ENCODE measurements at regions not wholly inside any gene's neighbourhood (a gene's known extent, or its start where the extent isn't known, plus 50 kb on each side); places are given as distances from the start of the nearest gene placed in this dataset.
A peak's percentile ranks its signal among the peaks of the same experiment; 100 is the strongest.

DNA sequence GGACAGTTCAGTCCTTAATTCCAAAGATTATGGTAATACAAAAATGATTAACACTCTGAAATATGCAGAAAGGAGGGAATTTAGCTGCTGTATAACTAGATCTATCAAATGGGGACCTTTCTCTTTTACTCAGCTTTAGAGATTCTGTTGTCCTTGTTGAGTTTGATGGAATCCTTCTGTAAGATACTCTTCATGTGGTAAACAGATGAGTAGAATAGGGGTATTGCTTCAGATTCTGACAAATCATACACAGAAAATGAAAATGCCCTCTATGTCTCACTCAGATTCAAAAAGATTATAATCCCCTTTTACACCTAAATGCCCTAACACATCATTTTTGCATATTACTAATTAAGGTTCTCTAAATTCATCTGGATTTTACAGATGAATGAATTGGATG, 50.7 kb downstream of the ARHGAP35 start:
- in situ Hi-C loops (cut with HindIII; ENCODE audit: low pct_unique_long_range_greater_than_20kb, low sequenced_read_pairs), result no loop called here
- DNase-seq (ENCODE audit: low read depth in 1 of 2, low spot score in 1 of 2), result no peak
- TF ChIP-seq JUND (IDR thresholded peaks at IDR 0.05; ENCODE audit: low read depth), result no peak

DNA sequence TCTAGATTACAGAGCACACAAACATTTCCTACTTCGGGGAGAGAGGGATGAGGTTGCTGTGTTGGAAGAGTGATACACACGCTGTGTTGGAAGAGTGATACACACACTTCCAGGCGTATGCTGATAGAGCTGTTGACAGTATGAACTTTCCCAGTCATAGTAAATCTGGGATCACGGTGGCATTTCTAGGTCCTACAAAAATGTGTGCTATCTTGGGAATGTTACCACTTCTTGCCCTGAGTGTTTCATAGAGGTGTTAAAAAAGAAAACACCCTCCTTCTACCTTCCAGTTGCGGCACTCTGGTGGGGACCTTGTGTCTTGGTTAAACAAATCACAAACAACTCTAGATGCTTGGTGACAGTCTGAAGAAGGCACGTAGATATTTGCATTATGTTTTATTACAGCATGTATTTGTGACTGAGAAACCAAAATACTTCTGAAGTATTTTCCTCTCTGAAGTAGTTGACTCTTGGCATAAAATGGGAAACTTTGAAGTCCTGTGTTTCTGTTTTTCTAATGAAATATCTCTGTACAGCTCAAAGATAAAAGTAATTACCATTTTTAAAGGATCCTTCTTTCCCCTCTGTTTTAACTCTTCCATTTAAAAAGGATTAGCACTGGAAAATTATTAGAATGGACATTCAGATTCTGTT, 52.5 kb downstream of the ARHGAP35 start:
- no peak for TF ChIP-seq JUND (IDR thresholded peaks at IDR 0.05; ENCODE audit: low read depth)
- in situ Hi-C loops (cut with HindIII; ENCODE audit: low pct_unique_long_range_greater_than_20kb, low sequenced_read_pairs), result no loop called here

DNA sequence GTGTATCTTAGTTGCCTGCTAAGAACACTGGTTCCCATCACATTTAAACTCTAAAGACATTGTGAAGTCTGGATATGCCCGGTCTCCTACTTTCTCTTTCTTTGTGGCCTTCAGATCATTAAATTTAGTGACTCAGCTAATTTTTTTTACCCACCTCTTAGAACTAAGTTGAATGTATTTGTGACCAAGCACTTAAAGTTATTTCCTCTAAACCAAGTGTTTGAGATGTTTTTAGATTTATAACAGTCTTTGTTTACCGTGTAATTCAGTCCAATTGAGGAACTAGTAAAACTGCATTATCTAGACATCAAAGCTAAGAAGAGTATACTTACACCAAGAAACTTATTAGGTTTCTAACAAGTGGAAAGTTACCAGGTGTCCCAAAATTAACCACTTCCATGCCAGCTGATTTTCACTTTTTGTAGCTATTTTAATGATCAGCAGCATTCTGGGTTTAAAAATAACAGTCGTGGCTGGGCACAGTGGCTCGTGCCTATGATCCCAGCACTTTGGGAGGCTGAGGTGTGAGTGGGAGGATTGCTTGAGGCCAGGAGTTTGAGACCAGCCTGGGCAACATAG, 53.1 kb downstream of the ARHGAP35 start:
- in situ Hi-C loops (cut with HindIII; ENCODE audit: low pct_unique_long_range_greater_than_20kb, low sequenced_read_pairs), result no loop called here
- peak in 1 of 2 experiments; percentile 60 for DNase-seq (ENCODE audit: low read depth in 1 of 2, low spot score in 1 of 2)
- TF ChIP-seq JUND (IDR thresholded peaks at IDR 0.05; ENCODE audit: low read depth), result peak; percentile 44; the same call in 1 of the 2 replicates

More for the DNA sequence above, 52.5 kb downstream of the ARHGAP35 start:
- no peak for DNase-seq (ENCODE audit: low read depth in 1 of 2, low spot score in 1 of 2)

DNA sequence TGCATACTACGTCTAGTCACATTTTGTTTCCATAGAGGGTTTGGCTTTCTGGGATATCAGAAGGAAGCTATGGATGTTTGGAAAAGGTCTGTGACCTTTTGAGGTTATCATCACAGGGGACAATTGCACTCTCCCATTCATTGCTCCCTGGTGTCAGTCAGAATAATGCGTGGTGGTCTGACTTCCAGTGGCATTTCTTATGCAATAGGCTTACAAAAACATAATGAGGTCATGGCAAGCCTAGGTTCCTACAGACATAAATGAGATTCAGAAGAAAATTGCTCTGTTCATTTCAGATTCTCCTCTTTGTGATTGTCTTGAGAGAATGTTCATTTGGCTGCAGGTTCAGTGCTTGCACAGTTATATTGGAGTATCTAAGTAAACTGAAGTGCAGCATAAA, 54.6 kb downstream of the ARHGAP35 start:
- no peak for TF ChIP-seq JUND (IDR thresholded peaks at IDR 0.05; ENCODE audit: low read depth)
- in situ Hi-C loops (cut with HindIII; ENCODE audit: low pct_unique_long_range_greater_than_20kb, low sequenced_read_pairs), result no loop called here
- DNase-seq (ENCODE audit: low read depth in 1 of 2, low spot score in 1 of 2), result no peak

DNA sequence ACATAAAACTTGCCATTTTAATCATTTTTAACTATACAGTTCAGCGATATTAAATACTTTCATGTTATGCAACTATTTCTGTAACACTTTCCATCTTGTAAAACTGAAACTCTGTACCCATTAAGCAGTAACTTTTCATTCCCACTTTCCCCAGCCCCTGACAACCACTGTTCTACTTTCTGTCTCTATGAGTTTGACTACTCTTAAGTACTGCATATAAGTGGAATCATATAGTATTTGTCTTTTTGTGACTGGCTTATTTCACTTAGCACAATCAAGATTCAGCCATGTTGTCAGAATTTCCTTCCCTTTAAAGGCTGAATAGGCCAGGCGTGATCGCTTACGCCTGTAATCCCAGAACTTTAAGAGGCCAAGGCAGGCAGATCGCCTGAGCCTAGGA, 56.2 kb downstream of the ARHGAP35 start:
- no peak for TF ChIP-seq JUND (IDR thresholded peaks at IDR 0.05; ENCODE audit: low read depth)
- no peak for DNase-seq (ENCODE audit: low read depth in 1 of 2, low spot score in 1 of 2)
- in situ Hi-C loops (cut with HindIII; ENCODE audit: low pct_unique_long_range_greater_than_20kb, low sequenced_read_pairs), result no loop called here

DNA sequence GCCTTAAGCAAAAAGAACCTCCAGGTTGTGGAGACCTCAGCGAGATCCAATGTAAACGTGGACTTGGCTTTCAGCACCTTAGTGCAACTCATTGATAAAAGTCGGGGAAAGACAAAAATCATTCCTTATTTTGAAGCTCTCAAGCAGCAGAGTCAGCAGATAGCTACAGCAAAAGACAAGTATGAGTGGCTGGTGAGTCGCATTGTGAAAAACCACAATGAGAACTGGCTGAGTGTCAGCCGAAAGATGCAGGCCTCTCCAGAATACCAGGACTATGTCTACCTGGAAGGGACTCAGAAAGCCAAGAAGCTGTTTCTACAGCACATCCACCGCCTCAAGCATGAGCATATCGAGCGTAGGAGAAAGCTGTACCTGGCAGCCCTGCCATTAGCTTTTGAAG, 58.5 kb downstream of the ARHGAP35 start:
- DNase-seq (ENCODE audit: low read depth in 1 of 2, low spot score in 1 of 2), result no peak
- in situ Hi-C loops (cut with HindIII; ENCODE audit: low pct_unique_long_range_greater_than_20kb, low sequenced_read_pairs), result no loop called here
- no peak for TF ChIP-seq JUND (IDR thresholded peaks at IDR 0.05; ENCODE audit: low read depth)

DNA sequence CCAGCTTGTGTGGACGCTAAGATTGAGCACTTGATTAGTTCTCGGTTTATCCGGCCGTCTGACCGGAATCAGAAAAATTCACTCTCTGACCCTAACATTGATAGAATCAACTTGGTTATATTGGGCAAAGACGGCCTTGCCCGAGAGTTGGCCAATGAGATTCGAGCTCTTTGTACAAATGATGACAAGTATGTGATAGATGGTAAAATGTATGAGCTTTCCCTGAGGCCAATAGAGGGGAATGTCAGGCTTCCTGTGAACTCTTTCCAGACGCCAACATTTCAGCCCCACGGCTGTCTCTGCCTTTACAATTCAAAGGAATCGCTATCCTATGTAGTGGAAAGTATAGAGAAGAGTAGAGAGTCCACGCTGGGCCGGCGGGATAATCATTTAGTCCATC, 59.6 kb downstream of the ARHGAP35 start:
- in situ Hi-C loops (cut with HindIII; ENCODE audit: low pct_unique_long_range_greater_than_20kb, low sequenced_read_pairs), result no loop called here
- TF ChIP-seq JUND (IDR thresholded peaks at IDR 0.05; ENCODE audit: low read depth), result no peak
- DNase-seq (ENCODE audit: low read depth in 1 of 2, low spot score in 1 of 2), result peak in 1 of 2 experiments; percentile 61

DNA sequence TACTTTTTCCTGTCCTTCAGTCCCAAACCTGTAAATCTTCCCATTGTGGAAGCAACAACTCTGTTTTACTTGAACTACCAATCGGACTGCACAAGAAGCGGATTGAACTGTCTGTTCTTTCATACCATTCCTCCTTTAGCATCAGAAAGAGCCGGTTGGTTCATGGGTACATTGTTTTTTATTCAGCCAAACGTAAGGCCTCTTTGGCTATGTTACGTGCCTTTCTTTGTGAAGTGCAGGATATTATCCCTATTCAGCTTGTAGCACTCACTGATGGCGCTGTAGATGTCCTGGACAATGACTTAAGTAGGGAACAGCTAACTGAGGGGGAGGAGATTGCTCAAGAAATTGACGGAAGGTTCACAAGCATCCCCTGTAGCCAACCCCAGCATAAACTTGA, 60.3 kb downstream of the ARHGAP35 start:
- in situ Hi-C loops (cut with HindIII; ENCODE audit: low pct_unique_long_range_greater_than_20kb, low sequenced_read_pairs), result no loop called here
- no peak for DNase-seq (ENCODE audit: low read depth in 1 of 2, low spot score in 1 of 2)
- TF ChIP-seq JUND (IDR thresholded peaks at IDR 0.05; ENCODE audit: low read depth), result no peak

DNA sequence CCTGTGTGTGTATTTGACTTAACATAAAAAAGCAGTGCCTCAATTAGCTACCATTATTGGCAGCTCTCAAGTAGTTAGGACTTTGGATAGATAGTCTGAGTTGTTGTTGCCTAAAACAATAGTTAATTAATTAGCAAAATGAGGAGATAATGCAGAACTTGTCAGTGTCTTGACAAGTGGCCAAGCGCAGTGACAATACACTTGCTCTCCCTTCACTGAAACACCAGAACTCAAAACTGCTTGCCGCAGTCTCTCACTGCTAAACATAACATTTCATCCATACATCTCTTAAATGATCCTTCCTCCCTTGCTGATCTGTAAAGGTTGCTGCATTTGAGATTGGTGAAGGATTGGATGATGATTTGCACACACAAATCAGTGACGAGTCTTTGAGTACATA, 61.7 kb downstream of the ARHGAP35 start:
- no peak for DNase-seq (ENCODE audit: low read depth in 1 of 2, low spot score in 1 of 2)
- TF ChIP-seq JUND (IDR thresholded peaks at IDR 0.05; ENCODE audit: low read depth), result no peak
- in situ Hi-C loops (cut with HindIII; ENCODE audit: low pct_unique_long_range_greater_than_20kb, low sequenced_read_pairs), result no loop called here

DNA sequence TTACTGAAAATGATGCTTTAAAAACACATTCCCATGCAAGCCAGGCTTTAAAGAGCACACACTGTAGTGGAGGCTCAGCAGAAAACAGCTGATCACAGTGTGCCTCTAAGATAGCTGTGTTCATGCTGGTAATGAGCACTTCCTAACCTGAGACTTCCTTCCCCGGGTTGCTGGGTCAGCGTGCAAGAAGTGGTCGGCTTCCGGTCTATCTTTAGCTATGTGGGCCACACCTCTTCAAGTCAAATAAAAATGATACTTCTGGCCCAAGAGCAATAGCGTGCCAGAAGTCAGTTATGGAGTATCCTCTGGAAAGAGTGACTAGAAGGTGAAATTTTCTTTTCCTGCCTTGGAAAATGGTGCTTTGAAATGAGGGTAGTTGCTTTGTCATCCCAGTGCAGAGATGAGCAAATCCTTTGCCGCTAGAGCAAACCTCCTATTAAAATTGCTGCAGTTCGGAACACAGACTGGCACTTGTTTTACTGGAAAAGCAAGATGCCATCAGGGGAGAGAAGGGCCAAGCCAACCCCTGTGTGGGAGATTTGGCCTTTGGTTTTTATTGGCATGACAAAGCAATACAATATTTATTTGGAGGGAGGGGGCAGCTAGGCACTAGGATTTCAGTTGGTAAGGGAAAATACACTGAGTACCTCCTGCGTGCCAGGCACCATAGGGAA, 64.2 kb downstream of the ARHGAP35 start:
- in situ Hi-C loops (cut with HindIII; ENCODE audit: low pct_unique_long_range_greater_than_20kb, low sequenced_read_pairs), result no loop called here
- DNase-seq (ENCODE audit: low read depth in 1 of 2, low spot score in 1 of 2), result peak; percentile 25 to 94

DNA sequence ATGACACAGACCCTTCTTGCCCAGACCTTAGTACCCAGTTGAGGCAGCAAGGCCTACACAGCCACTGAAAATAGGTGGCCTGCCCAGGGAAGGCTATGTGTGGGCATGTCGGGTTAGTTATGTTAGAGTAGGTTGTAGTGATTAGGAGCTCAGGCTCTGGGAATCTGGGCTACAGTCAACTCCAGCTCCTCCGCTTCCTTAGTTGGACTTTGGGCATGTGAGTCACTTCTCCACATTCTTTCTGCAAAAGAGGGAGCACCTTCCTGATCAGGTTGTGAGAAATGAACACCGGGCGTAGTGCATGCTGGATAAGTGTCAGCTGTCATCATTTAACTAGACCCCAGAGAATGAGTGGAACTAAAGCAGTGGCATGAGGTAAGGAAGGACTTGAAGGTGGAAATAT, 64.8 kb downstream of the ARHGAP35 start:
- in situ Hi-C loops (cut with HindIII; ENCODE audit: low pct_unique_long_range_greater_than_20kb, low sequenced_read_pairs), result no loop called here
- no peak for DNase-seq (ENCODE audit: low read depth in 1 of 2, low spot score in 1 of 2)
- TF ChIP-seq JUND (IDR thresholded peaks at IDR 0.05; ENCODE audit: low read depth), result no peak

More for the DNA sequence above, 64.2 kb downstream of the ARHGAP35 start:
- peak; percentile 81 for TF ChIP-seq JUND (IDR thresholded peaks at IDR 0.05; ENCODE audit: low read depth)

DNA sequence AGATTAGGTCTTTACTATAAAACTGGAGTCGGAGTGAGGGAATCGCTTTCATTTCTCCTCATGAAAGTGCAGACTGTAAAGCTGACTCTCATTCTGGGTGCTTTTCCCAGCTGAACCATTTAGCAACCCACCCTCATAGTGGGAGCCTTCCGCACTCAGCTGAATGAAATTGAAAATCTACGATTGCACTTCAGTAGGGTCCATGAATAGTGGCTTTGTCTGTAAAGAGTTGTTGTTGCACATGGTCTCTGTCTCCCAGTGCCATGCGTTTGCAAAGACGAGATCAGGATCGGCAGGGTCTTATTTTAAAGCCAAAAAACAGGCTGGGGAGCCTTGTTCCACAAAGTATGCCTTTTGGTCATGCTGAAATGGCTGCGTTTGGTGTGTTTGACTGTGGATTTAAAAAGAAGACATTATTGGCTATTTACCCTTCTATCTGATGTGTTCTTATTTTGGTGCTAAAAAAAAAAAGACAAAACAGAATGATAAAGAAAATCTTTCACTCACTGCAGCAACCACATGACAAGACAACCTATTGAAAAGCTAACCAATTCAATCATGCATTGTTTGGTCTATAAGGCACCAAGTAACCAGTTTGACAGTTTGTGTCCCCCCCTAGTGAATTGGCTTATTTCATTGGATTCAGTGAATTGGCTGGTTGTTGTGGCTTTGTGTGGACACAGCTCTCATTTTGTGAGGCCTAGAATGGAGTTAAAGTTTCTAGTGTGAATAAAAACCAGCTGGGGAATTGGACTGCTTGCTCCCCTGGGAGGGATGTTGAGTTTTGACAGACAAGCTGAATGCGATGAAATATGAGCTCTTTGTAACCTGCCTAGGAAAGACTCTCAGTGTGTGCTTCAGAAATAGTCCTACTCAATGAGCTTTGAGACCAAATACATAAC, 65.6 kb downstream of the ARHGAP35 start:
- DNase-seq (ENCODE audit: low read depth in 1 of 2, low spot score in 1 of 2), result peak in 1 of 2 experiments; percentile 51
- TF ChIP-seq JUND (IDR thresholded peaks at IDR 0.05; ENCODE audit: low read depth), result no peak
- in situ Hi-C loops (cut with HindIII; ENCODE audit: low pct_unique_long_range_greater_than_20kb, low sequenced_read_pairs), result no loop called here

All from T47D (cell line).